ENCODE measurements at regions not wholly inside any gene's neighbourhood (a gene's known extent, or its start where the extent isn't known, plus 50 kb on each side); places are given as distances from the start of the nearest gene placed in this dataset.

- H3K4me3 Mint-ChIP-seq: no peak overlapping the region
- H3K9me3 Mint-ChIP-seq: no peaks in the 10 kb centered on the region
- ATAC-seq (no peak), DNase-seq (ENCODE audit: low spot score) (no peak)
- H3K4me1 Mint-ChIP-seq: peaks cover 4% of the 10 kb centered on the region; the same call in 2 of the 3 replicates
- H2AFZ ChIP-seq: no peak overlapping the region
- H3K27me3 Mint-ChIP-seq (ENCODE audit: insufficient read depth, low read depth, poor library complexity): no peaks in the 10 kb centered on the region
- H3K4me2 ChIP-seq: no peak overlapping the region
- H4K20me1 ChIP-seq (replicated peaks; ENCODE audit: insufficient read depth): no peaks in the 10 kb centered on the region
- no peak overlapping the region for H3K27ac Mint-ChIP-seq
- no peaks in the 10 kb centered on the region for H3K27me3 ChIP-seq (ENCODE audit: insufficient read depth)
- H3K4me1 ChIP-seq (ENCODE audit: insufficient read depth): no peaks in the 10 kb centered on the region
- H3F3A ChIP-seq (replicated peaks; ENCODE audit: low read depth): no peaks in the 10 kb centered on the region
- no peaks in the 10 kb centered on the region for H3K36me3 Mint-ChIP-seq (ENCODE audit: low read depth)
- no peaks in the 10 kb centered on the region for H3K79me2 ChIP-seq (replicated peaks; ENCODE audit: insufficient read depth)
- H3K4me3 ChIP-seq: no peak overlapping the region
- H3K9me2 ChIP-seq (ENCODE audit: insufficient read depth): 0 out of 2 replicates have a peak, but pooled peaks cover 4% of the 10 kb centered on the region
- no peaks in the 10 kb centered on the region for H3K36me3 ChIP-seq (ENCODE audit: insufficient read depth)
- H3K27ac ChIP-seq (ENCODE audit: low read depth): no peak overlapping the region
- TF ChIP-seq EZH2phosphoT487 (IDR thresholded peaks at IDR 0.05; ENCODE audit: unreplicated experiment) (no peak), ZNF331 (CRISPR knock-in tag; IDR thresholded peaks at IDR 0.05; ENCODE audit: low read depth) (no peak), POLR2AphosphoS5 (IDR thresholded peaks at IDR 0.05; ENCODE audit: low read depth) (no peak), ZNF114 (CRISPR knock-in tag; IDR thresholded peaks at IDR 0.05) (no peak), CTCF (conservative IDR thresholded peaks at IDR 0.05; ENCODE audit: low read depth in 2 of 2) (no peak), ETS1 (IDR thresholded peaks at IDR 0.05) (no peak), CREB1 (CRISPR knock-in tag; IDR thresholded peaks at IDR 0.05; ENCODE audit: low read depth) (no peak), NANOG (IDR thresholded peaks at IDR 0.05; ENCODE audit: borderline replicate concordance) (no peak), JUNB (IDR thresholded peaks at IDR 0.05; ENCODE audit: unreplicated experiment) (no peak), EZH2 (IDR thresholded peaks at IDR 0.05; ENCODE audit: low read depth, unreplicated experiment) (no peak), REST (IDR thresholded peaks at IDR 0.05; ENCODE audit: unreplicated experiment) (no peak), ZNF462 (CRISPR knock-in tag; IDR thresholded peaks at IDR 0.05) (no peak), STAT1 (IDR thresholded peaks at IDR 0.05; ENCODE audit: unreplicated experiment) (no peak)
Measured at GRCh38 chr1:72435025-72435424, 152.7 kb upstream of the NEGR1 start.

Data from GM23338 (cell line).